ENCODE measurements at regions not wholly inside any gene's neighbourhood (a gene's known extent, or its start where the extent isn't known, plus 50 kb on each side); places are given as distances from the start of the nearest gene placed in this dataset.

GRCh38 chr17:37796076-37796475 is 51.2 kb upstream of the HNF1B start:
- DNase-seq (ENCODE audit: low read depth, low spot score) = no peak
- POLR2A ChIA-PET = no interaction called here
- CTCF ChIA-PET = interaction anchor here (1.0 to 8.3 kb wide), 2 partner anchors 21 to 95 kb away, joined by 3 to 97 read pairs; no protein-coding TSS in a partner anchor
- no peaks in the 10 kb centered on the region for H3K79me2 ChIP-seq (ENCODE audit: control insufficient read depth, insufficient read depth, low read length)
- H3K9me3 ChIP-seq (replicated peaks; ENCODE audit: control insufficient read depth, insufficient read depth, low read length) = no peaks in the 10 kb centered on the region; the same call in 2 of the 3 replicates
- 41% methylated on average over 8 of the region's 8 CpGs for WGBS (ENCODE audit: insufficient coverage, insufficient replicate concordance, low lambda C conversion rate, missing lambda C conversion rate)
- H3K36me3 ChIP-seq (ENCODE audit: control insufficient read depth in 2 of 2, insufficient read depth in 2 of 2, low read length in 1 of 2) = no peaks in the 10 kb centered on the region
- H3K27me3 ChIP-seq (replicated peaks in 1 of 2; ENCODE audit: control insufficient read depth in 2 of 2, insufficient read depth in 2 of 2, low read length in 1 of 2) = no peaks in the 10 kb centered on the region
- H3K4me3 ChIP-seq = no peak overlapping the region
- SMC1A ChIA-PET (ENCODE audit: uncharacterized antibody, unreplicated experiment) = interaction anchor here (1.2 to 2.2 kb wide), 4 partner anchors 20 to 93 kb away, joined by 4 to 6 read pairs (median 5); no protein-coding TSS in a partner anchor
- intact Hi-C loops (cut with micrococcal nuclease; ENCODE audit: unreplicated experiment) = no loop called here
- RAD21 ChIA-PET (ENCODE audit: unreplicated experiment) = no interaction called here
- no peak for FAIRE-seq
- H2AFZ ChIP-seq (ENCODE audit: control insufficient read depth, low read depth, low read length) = no peak overlapping the region
- no peak overlapping the region for H3K9ac ChIP-seq (ENCODE audit: control insufficient read depth, insufficient read depth, low read length)
- peaks cover 9% of the 10 kb centered on the region for H3K4me1 ChIP-seq (ENCODE audit: control insufficient read depth, insufficient read depth, low read length)
- no peak overlapping the region for H3K4me2 ChIP-seq (ENCODE audit: control insufficient read depth, insufficient read depth)
- no peak overlapping the region for H3K27ac ChIP-seq (ENCODE audit: control insufficient read depth, insufficient read depth)
- no peak for ATAC-seq
- no TSS peak for BruUV-seq (replicated peaks)
- TF ChIP-seq ZNF384 (IDR thresholded peaks at IDR 0.05; ENCODE audit: borderline replicate concordance, low read depth, low read length) (no peak), DPF2 (IDR thresholded peaks at IDR 0.05) (no peak), GABPA (IDR thresholded peaks at IDR 0.05; ENCODE audit: low read depth) (no peak), ESRRA (IDR thresholded peaks at IDR 0.05; ENCODE audit: low read length) (no peak), JUND (IDR thresholded peaks at IDR 0.05; ENCODE audit: low read depth, low read length) (no peak), MYC (IDR thresholded peaks at IDR 0.05; ENCODE audit: insufficient read depth, insufficient read length, insufficient replicate concordance, low read length, severe bottlenecking) (no peak), RUNX3 (IDR thresholded peaks at IDR 0.05; ENCODE audit: low read length) (no peak), USF2 (IDR thresholded peaks at IDR 0.05; ENCODE audit: borderline replicate concordance, low read depth, low read length) (no peak), GATAD2B (conservative IDR thresholded peaks at IDR 0.05; ENCODE audit: low read depth) (no peak)
- in situ Hi-C loops (cut with MboI) = loop anchor here (10.0 kb wide), 1 partner anchor 61 kb away; no protein-coding TSS in a partner anchor
- H4K20me1 ChIP-seq (ENCODE audit: control insufficient read depth, insufficient read depth) = no peaks in the 10 kb centered on the region

Measured in GM12878 (cell line).